Hepatocyte (in vitro differentiated cells): ENCODE measurements at regions not wholly inside any gene's neighbourhood (a gene's known extent, or its start where the extent isn't known, plus 50 kb on each side); places are given as distances from the start of the nearest gene placed in this dataset.

Source experiments
- EZH2 ChIP-seq: fragments of 200-600 bp; sonication (generic); IDR thresholded peaks from 2 replicates; pipeline ENCODE4 v1.6.1; 2016; ENCODE audit warnings: antibody characterized with exemption, mild to moderate bottlenecking, borderline replicate concordance
- EZH2phosphoT487 ChIP-seq: fragments of 200-600 bp; sonication (generic); IDR thresholded peaks from one replicate; pipeline ENCODE4 v1.6.1; 2018; ENCODE audit warnings: antibody characterized with exemption, mild to moderate bottlenecking, low read depth, moderate library complexity; ENCODE audit not compliant: unreplicated experiment, severe bottlenecking
- TF ChIP-seq, protein P1 (sequence below): fragments of 200-600 bp; sonication (generic); IDR thresholded peaks from 2 replicates; pipeline ENCODE4 v1.5.1; 2016; ENCODE audit warnings: antibody characterized with exemption, mild to moderate bottlenecking; ENCODE audit not compliant: poor library complexity

DNA sequence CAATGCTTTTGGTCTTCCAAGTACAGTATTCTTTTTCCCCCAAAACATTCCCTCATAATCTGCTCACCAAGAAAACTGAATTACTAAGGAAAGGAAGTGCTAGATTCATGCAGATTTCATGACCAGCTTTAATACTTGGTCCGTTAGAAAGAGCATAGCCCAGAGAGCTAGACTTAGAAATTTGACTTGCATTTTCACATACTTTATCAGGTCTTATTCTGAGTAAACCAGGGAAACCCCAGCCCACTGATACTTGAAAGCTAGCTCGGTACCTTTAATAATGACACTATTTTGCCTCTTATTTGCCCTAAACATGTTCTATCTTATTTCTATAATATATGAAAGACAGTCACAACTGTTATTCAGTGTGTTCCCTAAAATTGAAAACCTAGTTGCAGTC is 204.5 kb downstream of the TTLL7 start:
- TF ChIP-seq, protein P1, sequence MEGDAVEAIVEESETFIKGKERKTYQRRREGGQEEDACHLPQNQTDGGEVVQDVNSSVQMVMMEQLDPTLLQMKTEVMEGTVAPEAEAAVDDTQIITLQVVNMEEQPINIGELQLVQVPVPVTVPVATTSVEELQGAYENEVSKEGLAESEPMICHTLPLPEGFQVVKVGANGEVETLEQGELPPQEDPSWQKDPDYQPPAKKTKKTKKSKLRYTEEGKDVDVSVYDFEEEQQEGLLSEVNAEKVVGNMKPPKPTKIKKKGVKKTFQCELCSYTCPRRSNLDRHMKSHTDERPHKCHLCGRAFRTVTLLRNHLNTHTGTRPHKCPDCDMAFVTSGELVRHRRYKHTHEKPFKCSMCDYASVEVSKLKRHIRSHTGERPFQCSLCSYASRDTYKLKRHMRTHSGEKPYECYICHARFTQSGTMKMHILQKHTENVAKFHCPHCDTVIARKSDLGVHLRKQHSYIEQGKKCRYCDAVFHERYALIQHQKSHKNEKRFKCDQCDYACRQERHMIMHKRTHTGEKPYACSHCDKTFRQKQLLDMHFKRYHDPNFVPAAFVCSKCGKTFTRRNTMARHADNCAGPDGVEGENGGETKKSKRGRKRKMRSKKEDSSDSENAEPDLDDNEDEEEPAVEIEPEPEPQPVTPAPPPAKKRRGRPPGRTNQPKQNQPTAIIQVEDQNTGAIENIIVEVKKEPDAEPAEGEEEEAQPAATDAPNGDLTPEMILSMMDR = no peak
- no peak for TF ChIP-seq EZH2
- no peak for TF ChIP-seq EZH2phosphoT487
